Omental fat pad (tissue), 3 donors: ENCODE measurements at regions not wholly inside any gene's neighbourhood (a gene's known extent, or its start where the extent isn't known, plus 50 kb on each side); places are given as distances from the start of the nearest gene placed in this dataset.

Experiments
- ATAC-seq: fragments of 150-250 bp; one replicate; pipeline ENCODE4 v1.9.1; 2016; ENCODE audit warnings: mild to moderate bottlenecking, moderate library complexity; ENCODE audit not compliant: low FRiP score
- DNase-seq: peaks from one replicate; pipeline ENCODE4 v3.0.0-alpha.2; 2019; ENCODE audit warnings: low spot score
- TF ChIP-seq, protein P1 (sequence below), 3 donors: fragments of 450-650 bp; IDR thresholded peaks; one replicate each; pipeline ENCODE4 v1.5.1; 2016 to 2017; ENCODE audit warnings: antibody characterized with exemption in 3 of 3, mild to moderate bottlenecking in 3 of 3, moderate library complexity in 2 of 3

DNA sequence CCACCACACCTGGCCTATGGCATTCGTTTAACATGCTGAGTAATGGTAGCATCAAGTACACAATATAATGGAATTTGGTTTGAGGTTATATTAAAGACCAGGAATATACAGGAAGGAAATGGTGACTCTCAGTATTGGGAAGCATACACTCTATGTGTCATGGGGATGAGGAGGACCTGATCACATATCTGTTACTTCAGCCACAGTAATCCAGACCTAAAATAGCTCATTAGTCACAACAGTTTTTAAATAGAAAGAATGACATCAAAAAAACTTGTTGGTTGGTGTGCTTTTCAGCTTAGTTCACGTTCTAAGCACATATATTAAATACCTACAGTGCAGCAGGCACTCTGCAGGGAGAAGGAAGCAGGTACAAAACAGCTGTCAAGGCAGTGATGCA, 52.5 kb upstream of the ATP2C1 start:
- DNase-seq, result no peak
- TF ChIP-seq, protein P1, sequence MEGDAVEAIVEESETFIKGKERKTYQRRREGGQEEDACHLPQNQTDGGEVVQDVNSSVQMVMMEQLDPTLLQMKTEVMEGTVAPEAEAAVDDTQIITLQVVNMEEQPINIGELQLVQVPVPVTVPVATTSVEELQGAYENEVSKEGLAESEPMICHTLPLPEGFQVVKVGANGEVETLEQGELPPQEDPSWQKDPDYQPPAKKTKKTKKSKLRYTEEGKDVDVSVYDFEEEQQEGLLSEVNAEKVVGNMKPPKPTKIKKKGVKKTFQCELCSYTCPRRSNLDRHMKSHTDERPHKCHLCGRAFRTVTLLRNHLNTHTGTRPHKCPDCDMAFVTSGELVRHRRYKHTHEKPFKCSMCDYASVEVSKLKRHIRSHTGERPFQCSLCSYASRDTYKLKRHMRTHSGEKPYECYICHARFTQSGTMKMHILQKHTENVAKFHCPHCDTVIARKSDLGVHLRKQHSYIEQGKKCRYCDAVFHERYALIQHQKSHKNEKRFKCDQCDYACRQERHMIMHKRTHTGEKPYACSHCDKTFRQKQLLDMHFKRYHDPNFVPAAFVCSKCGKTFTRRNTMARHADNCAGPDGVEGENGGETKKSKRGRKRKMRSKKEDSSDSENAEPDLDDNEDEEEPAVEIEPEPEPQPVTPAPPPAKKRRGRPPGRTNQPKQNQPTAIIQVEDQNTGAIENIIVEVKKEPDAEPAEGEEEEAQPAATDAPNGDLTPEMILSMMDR (IDR thresholded peaks at IDR 0.05), result no peak
- no peak for ATAC-seq

DNA sequence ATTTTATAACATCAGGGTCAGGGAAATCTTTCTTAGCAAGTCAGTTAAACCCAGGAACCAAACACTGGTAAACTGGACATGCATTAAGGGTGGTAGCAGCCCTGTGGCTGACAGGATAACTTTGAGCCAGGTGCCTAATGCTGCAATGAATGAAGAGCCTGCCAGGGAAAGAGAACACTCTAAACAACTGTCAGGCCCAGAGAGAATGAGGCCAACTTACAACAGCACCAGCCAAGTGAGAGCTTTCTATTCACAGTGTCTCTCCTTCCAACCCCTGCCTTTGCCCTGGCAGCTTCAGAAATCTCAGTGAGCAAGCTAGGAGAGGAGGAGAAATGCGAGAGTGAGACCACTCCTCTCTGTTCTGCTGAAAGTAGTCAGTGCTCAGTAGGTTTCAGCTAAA, 50.4 kb upstream of the ATP2C1 start:
- ATAC-seq, result no peak
- DNase-seq, result no peak
- TF ChIP-seq, protein P1 (IDR thresholded peaks at IDR 0.05), result no peak
